ENCODE measurements at regions not wholly inside any gene's neighbourhood (a gene's known extent, or its start where the extent isn't known, plus 50 kb on each side); places are given as distances from the start of the nearest gene placed in this dataset.

- BruUV-seq (replicated peaks), result no TSS peak
- peaks cover 0 to 3% of the 10 kb centered on the region in 2 experiments; a peak in 1 of 4 replicates for H3K9me3 ChIP-seq (ENCODE audit: control insufficient read depth in 1 of 2, insufficient read depth in 1 of 2, low read depth in 1 of 2, low read length in 2 of 2)
- intact Hi-C loops (cut with micrococcal nuclease), result no loop called here
- ATAC-seq (no peak), DNase-seq (ENCODE audit: low read depth, low spot score) (no peak)
- TF ChIP-seq POLR2A (IDR thresholded peaks at IDR 0.05; ENCODE audit: borderline replicate concordance, extremely low read depth, insufficient read depth, insufficient read length) (no peak), EZH2 (IDR thresholded peaks at IDR 0.05) (no peak), POLR2AphosphoS5 (IDR thresholded peaks at IDR 0.05; ENCODE audit: low read depth, low read length) (no peak), ZBTB33 (IDR thresholded peaks at IDR 0.05; ENCODE audit: extremely low read depth, insufficient replicate concordance, low read length) (no peak), ELF1 (IDR thresholded peaks at IDR 0.05; ENCODE audit: borderline replicate concordance, low read depth) (no peak), SIN3A (IDR thresholded peaks at IDR 0.05; ENCODE audit: low read depth) (no peak), EGR1 (IDR thresholded peaks at IDR 0.05; ENCODE audit: low read depth) (no peak), FOSL1 (IDR thresholded peaks at IDR 0.05; ENCODE audit: low read depth) (no peak), ZNF274 (IDR thresholded peaks at IDR 0.05; ENCODE audit: low read depth, low read length) (no peak), CEBPB (IDR thresholded peaks at IDR 0.05; ENCODE audit: low read depth) (no peak), MAX (IDR thresholded peaks at IDR 0.05) (no peak), RAD21 (IDR thresholded peaks at IDR 0.05; ENCODE audit: low read depth) (no peak), EZH2phosphoT487 (IDR thresholded peaks at IDR 0.05; ENCODE audit: borderline replicate concordance) (no peak), SP1 (IDR thresholded peaks at IDR 0.05; ENCODE audit: low read depth) (no peak)
- TF ChIP-seq, protein P1, sequence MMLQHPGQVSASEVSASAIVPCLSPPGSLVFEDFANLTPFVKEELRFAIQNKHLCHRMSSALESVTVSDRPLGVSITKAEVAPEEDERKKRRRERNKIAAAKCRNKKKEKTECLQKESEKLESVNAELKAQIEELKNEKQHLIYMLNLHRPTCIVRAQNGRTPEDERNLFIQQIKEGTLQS (IDR thresholded peaks at IDR 0.05), result no peak
- H3K9ac ChIP-seq (ENCODE audit: low read length), result no peak overlapping the region
- H3K36me3 ChIP-seq (ENCODE audit: control insufficient read depth in 1 of 2, insufficient read depth in 2 of 2, low read length in 2 of 2), result no peaks in the 10 kb centered on the region
- H2AFZ ChIP-seq (ENCODE audit: low read depth, low read length, poor library complexity, severe bottlenecking), result no peak overlapping the region
- H3K4me3 ChIP-seq (replicated peaks in 1 of 2; ENCODE audit: low read depth in 1 of 2, low read length in 2 of 2), result no peak overlapping the region
- POLR2A ChIA-PET, result no interaction called here
- no peak overlapping the region for H3K27ac ChIP-seq (ENCODE audit: low read depth, low read length)
- no peaks in the 10 kb centered on the region for H3K79me2 ChIP-seq (ENCODE audit: insufficient read depth, low read length)
- no peak overlapping the region for H3K4me2 ChIP-seq (ENCODE audit: low read length)
- no peaks in the 10 kb centered on the region for H3K9me2 ChIP-seq (ENCODE audit: insufficient read depth)
- RAD21 ChIA-PET (ENCODE audit: low non-redundant PET in 1 of 2, low total read pairs in 2 of 2, uncharacterized antibody in 2 of 2, unreplicated experiment in 2 of 2), result no interaction called here
- CTCF ChIA-PET, result no interaction called here
- no peaks in the 10 kb centered on the region for H3K27me3 ChIP-seq (ENCODE audit: insufficient read depth, low read length)
- H4K20me1 ChIP-seq (ENCODE audit: insufficient read depth), result no peaks in the 10 kb centered on the region
- H3K4me1 ChIP-seq (ENCODE audit: control insufficient read depth in 1 of 2, insufficient read depth in 2 of 2, low read length in 2 of 2), result no peaks in the 10 kb centered on the region
Measured at GRCh38 chr6:164042212-164042611, 627.7 kb downstream of the QKI start.
